22Rv1 (cell line): ENCODE measurements at regions not wholly inside any gene's neighbourhood (a gene's known extent, or its start where the extent isn't known, plus 50 kb on each side); places are given as distances from the start of the nearest gene placed in this dataset.

Experiments
- H3K27ac ChIP-seq: fragments of 450-650 bp; 2 replicates; pipeline ENCODE4 v1.5.1; 2017
- CTCF ChIP-seq: fragments of 450-650 bp; IDR thresholded peaks from 2 replicates; pipeline ENCODE4 v1.5.1; 2017; ENCODE audit warnings: mild to moderate bottlenecking
- ZFX ChIP-seq: fragments of 450-650 bp; IDR thresholded peaks from 2 replicates; pipeline ENCODE4 v1.6.1; 2017; ENCODE audit warnings: antibody characterized with exemption, borderline replicate concordance

- TF ChIP-seq CTCF (no peak), ZFX (no peak)
Measured at GRCh38 chr2:226531061-226531810, 268.4 kb downstream of the IRS1 start.

DNA sequence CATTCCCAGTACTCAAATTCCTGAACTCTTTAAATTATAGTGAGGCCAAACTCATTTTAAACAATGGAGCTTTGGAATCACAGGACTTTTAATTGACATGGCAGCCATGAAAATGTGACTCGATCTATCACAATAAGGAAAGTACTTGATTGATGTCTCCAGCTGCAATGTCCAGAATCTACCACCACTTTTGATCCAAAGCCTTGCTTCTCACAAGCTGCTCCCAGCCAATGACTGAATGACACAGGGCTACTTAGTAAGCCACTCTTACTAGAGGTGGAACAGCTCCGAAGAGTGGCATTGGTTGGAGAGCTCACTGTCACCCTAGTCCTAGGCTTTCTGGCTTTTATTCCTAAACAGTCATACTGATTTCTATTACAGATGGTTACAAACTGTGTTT is 270.1 kb downstream of the IRS1 start:
- H3K27ac ChIP-seq: no peak overlapping the region
- TF ChIP-seq CTCF (no peak), ZFX (no peak)

More at GRCh38 chr2:226531061-226531810, 268.4 kb downstream of the IRS1 start:
- no peak overlapping the region for H3K27ac ChIP-seq

DNA sequence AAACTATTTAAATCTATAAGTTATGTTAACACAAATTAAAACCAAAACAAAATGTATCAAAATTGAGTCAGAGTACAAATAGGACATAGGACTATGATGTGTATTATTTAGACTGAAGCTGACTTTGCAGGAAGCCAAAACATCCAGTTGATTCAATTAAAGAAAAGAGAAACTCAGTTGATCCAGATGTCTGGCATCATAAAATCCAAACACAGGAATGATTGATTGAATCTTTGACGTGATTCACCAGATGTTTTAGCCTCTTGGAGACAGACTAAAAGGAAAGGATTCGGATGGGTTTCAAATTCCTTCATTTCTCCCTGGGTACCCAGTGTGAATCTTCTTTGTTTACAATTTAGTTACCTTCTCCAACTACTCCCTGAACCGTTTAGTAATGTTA is 272.9 kb downstream of the IRS1 start:
- no peak overlapping the region for H3K27ac ChIP-seq
- TF ChIP-seq CTCF (no peak), ZFX (no peak)

DNA sequence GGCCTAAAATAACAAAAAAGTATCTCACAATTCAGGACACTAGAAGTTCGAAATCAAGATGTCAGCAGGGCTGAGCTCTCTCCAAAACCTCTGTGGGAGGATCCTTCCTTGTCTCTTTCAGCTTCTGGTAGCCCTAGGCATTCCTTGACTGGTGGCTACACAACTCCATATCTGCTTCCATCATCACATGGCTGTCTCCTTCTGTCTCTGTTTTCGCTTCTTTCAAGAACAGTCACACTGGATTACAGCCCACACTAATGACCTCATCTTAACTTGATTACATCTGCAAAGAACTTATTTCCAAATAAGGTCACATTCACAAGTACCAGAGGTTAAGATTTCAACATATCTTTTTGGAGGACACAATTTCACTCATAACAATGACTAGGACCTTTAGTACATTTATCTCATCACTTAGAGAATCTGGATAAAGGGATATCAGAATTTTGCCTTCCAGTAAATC is 275.2 kb downstream of the IRS1 start:
- no peak for TF ChIP-seq ZFX
- no peak for TF ChIP-seq CTCF
- no peak overlapping the region for H3K27ac ChIP-seq

- H3K27ac ChIP-seq: no peak overlapping the region
- TF ChIP-seq ZFX: no peak
- TF ChIP-seq CTCF: no peak
Measured at GRCh38 chr2:226520723-226521122, 278.9 kb downstream of the IRS1 start.

GRCh38 chr2:226515344-226516055 is 284.1 kb downstream of the IRS1 start:
- no peak overlapping the region for H3K27ac ChIP-seq
- TF ChIP-seq CTCF (no peak), ZFX (no peak)

DNA sequence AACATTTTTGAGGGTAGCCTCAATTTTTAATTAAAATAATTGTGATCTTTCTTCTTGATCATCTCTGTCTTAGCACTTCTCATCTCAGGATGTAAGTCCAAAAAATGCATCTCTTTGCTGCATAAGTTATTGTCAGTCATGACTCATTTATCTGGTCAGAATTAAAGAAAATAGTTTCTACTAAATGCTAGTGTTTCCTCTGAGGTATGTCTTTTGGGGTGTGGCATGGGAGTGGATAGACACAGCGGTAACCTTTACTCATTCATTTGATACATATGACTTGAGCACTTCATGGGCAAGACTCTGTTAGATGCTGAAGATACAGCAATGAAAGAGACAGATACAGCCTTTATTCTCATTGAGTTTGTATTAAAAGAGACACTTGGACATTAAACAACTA is 284.7 kb downstream of the IRS1 start:
- no peak overlapping the region for H3K27ac ChIP-seq
- TF ChIP-seq ZFX: no peak
- no peak for TF ChIP-seq CTCF
